Ovary (tissue), 3 donors: ENCODE measurements at regions not wholly inside any gene's neighbourhood (a gene's known extent, or its start where the extent isn't known, plus 50 kb on each side); places are given as distances from the start of the nearest gene placed in this dataset.

ENCODE experiments used
- CTCF ChIP-seq, 3 donors: fragments of 450-650 bp in 2 of 3; fragments of 200-600 bp in 1 of 3; IDR thresholded peaks; one replicate each; pipeline versions ENCODE4 v1.5.1 to v1.8.0; 2016 to 2022; ENCODE audit warnings: antibody characterized with exemption in 3 of 3, mild to moderate bottlenecking in 1 of 3
- POLR2A ChIP-seq: fragments of 450-650 bp; IDR thresholded peaks from one replicate; pipeline ENCODE4 v1.6.1; 2017; ENCODE audit warnings: antibody characterized with exemption, mild to moderate bottlenecking, moderate library complexity
- donor health status: DM: no; HTN: no; CAD: no.

GRCh38 chr1:58288624-58289142 lies 257.8 kb downstream of the OMA1 start:
- no peak for TF ChIP-seq POLR2A
- no peak for TF ChIP-seq CTCF (IDR thresholded peaks at IDR 0.05)
